Tongue (tissue), 1 donor: ENCODE measurements at regions not wholly inside any gene's neighbourhood (a gene's known extent, or its start where the extent isn't known, plus 50 kb on each side); places are given as distances from the start of the nearest gene placed in this dataset.
"Not testable (repeated sequence)": the region's sequence is repeated elsewhere in the genome, so short reads cannot be mapped to it uniquely, and the experiment has no call there.

ENCODE experiments used
- DNase-seq: peaks from one replicate; pipeline ENCODE4 v3.0.0-alpha.2; 2015

GRCh38 chr1:240722788-240723187 is 110.8 kb upstream of the GREM2 start:
- DNase-seq: no peak

GRCh38 chr1:240720976-240721375 is 109.0 kb upstream of the GREM2 start:
- DNase-seq: no peak

DNA sequence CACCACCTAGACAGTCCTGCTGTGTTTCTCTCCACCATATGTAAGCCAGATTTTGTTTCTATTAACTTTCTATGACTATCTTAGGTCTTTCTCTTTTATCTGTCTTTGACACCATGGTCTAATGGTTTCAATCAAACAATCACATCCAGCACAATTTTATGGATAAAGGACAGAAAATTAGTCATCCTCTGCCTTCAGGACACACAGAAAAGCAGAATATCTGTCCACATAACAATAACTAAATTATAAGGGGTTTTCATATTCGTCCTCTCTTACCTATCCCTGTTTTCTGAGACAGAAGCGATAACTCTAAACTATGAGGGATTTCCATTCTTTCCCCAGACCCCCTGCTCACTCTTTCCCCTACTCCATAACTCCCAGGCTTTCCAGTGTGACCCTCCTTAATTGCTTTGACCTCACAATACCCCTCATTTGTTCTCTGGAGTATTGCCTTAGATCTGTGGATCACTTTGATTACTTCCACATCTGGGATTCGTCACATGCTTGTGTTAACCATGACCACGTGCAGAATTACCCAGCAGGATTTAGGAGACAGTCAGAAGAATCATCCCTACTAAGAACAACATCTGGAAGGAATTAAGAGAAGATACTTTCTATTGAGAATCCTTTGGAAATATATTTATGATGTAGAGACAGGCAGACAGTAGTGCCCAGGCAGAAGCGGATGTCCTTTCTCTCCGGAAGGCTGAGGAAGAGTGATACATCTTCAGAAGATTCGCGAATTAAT is 108.2 kb upstream of the GREM2 start:
- DNase-seq: peak; percentile 69

DNA sequence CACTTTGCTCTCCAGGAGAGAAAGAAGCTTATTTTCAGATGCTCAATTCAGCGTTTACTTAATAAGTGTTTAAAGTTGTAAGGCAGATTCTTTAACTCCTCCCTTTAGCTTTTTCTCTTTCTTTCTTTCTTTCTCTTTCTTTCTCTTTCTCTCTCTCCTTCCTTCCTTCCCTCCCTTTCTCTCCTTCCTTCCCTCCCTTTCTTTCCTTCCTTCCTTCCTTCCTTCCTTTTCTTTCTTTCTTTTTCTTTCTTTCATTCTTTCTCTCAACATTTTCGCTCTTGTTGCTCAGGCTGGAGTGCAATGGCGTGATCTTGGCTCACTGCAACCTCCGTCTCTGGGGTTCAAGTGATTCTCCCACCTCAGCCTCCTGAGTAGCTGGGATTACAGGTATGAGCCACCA is 104.6 kb upstream of the GREM2 start:
- DNase-seq: not testable (repeated sequence)

GRCh38 chr1:240714568-240715292 is 102.8 kb upstream of the GREM2 start:
- no peak for DNase-seq

GRCh38 chr1:240712014-240712731 is 100.2 kb upstream of the GREM2 start:
- DNase-seq: no peak

DNA sequence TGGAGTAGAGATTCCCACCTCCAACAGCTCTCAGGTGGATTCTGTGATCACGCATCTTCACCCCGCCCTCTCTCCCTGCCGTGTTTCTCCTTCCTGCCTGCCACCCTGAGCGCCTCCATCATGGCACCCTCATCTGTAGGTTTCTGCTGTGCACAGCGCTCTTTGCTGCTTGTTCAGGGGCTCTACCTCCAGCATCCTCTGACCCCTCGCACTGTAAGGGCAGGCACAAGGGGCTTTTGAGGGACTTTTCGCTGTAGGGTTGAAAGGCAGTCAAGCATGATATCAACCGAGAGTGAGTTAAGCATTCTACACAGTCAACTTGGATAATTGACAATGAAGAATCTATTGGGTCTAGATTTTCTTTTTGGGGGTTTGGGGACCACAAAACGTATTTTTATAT is 99.1 kb upstream of the GREM2 start:
- DNase-seq: no peak

- no peak for DNase-seq
These were observed 97.7 kb upstream of the GREM2 start for GRCh38 chr1:240709676-240710075.

DNA sequence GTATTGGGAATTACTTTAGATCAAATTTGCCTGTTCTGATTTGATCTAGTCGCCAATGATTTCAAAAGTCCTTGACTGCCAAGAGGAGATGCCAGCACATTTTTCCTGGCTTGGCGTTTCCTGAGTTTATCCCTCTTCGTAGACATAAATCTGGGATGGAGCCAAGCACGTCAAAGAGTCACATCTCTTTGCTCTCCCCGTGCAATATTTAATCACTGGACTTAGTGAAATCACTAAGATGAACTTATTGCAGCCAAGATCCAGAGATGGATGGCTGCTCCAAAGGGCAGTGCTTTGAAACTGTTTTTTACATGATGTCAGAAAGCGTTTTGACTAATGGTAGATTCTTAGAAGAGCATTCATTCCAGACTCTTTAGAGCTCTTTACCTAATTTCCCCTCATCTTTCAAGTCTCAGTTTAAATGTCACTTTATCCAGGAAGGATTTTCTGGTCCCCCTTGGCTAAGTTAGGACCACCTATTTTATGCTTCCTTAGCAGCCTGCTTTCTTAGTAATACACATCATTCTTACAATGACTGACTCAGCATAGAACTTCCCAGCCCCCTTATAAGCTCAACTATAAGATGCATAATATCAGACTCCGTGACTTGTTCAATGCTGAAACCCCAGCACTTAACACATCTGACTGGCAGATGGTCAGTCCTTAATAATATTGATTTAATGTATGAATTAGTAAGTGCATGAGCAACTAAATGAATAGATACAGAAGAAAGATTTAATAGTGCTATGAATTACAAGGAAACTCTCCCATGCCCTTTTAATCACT is 94.4 kb upstream of the GREM2 start:
- no peak for DNase-seq

DNA sequence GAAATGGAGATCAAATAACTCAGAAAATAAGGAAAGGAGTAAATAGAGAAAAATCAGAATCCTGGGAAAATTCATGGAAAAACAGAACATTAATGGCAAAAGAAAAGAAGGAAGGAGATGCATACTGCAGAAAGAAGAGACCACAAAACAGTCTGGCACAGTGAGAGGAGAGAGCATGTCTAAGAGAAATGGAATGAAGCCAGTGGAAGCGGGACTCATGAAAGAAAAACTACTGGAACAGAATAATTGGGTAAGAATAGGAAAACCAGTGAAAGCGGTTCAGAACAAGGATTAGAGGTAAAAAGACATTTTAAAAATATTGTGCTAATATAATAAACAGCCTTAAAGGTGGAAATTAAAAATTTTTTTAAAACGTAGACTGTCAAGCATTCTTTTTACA is 93.6 kb upstream of the GREM2 start:
- DNase-seq: peak; percentile 37

DNA sequence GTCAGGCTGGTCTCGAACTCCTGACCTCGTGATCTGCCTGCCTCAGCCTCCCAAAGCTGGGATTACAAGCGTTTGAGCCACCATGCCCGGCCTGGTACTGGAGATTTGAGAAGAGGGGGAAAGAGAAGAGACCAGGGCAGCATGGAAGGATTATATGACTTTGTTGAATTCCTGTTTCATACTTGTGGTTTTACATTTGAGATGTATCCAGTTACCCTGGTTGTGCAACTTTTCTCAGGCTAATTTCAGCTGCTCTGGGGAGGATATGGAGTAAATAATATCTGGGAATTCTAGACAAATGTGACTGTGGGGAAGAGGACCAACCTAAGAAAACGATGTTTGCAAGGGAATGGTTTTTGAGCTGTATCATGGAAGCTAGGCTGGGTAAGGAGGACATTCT is 89.5 kb upstream of the GREM2 start:
- no peak for DNase-seq

GRCh38 chr1:240695416-240695815 is 83.5 kb upstream of the GREM2 start:
- no peak for DNase-seq

DNA sequence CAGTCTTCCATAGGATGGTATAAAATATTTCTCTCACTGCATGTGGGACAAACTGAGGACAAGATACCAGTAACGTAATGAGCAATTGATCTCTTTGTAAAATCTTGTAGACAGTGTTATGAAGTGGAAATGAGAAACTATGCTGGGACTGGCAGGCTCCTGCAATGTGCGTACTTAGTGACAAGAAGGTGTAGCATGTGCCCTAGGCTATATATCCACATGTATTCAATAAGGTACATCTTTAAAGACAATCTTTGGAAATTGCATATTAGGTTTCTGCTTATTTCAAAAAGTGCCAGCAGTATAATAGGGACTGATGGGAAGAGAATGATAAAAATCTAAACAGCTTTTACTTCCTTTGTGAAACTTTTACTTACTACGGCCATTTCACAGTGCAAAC is 81.9 kb upstream of the GREM2 start:
- no peak for DNase-seq

DNA sequence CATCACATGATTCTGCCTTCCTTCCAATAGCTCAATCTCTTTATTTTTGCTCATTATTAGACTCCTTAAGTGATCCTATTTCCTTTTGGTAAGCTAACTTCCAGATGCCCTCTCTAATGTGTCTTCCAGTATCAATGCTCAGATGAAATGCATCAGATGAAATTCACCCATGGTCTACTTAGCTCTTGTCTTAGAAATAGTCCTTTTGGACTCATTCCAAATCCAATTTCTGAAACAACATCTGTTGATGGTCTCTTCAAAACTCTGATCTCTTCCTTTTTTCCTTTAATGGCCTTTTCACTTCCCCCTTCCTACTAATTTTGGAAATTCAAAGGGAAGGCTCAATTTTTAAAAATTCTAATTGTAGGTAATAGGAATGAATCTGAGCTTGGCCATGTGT is 81.1 kb upstream of the GREM2 start:
- no peak for DNase-seq

- peak; percentile 79 for DNase-seq
These were observed 80.2 kb upstream of the GREM2 start for GRCh38 chr1:240691909-240692705.

GRCh38 chr1:240691501-240691900 is 79.5 kb upstream of the GREM2 start:
- no peak for DNase-seq

DNA sequence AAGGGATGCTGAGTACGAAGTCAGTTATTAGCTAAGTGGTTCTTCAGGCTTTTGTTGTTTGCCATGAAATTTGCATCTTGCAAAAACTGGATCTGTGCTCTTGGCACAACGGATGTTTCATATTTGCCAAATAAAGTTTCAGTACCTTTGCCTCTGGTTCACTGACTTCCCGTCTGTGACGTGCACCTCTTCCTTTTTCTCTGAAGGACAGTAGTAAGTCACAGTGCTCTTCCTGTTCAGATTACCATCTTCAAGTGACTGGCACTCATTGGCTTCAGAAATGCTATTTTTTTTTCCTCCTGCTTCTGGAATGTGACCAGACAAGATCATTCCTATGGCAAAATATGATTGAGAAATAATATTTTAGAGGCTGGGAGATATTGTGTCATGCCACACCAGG is 75.9 kb upstream of the GREM2 start:
- DNase-seq: no peak

- no peak for DNase-seq
These were observed 71.6 kb upstream of the GREM2 start for GRCh38 chr1:240683576-240683975.

DNA sequence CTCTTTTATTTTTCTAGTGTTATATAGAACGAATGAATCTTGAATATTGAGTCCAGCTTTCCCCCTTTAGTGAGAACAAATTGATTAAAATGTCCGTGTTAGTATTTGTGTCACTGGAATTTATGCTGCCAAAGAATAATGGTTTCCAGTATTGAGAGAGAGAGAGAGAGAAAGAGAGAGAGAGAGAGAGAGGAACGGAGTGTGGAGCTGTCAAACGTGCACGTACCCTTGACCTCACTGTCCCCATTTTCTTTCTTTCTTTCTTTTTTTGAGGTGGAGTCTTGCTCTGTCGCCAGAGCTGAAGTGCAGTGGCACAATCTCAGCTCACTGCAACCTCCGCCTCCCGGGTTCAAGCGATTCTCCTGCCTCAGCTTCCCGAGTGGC is 70.9 kb upstream of the GREM2 start:
- no peak for DNase-seq

- DNase-seq: no peak
These were observed 70.4 kb upstream of the GREM2 start for GRCh38 chr1:240682166-240682858.
